HepG2 (cell line): ENCODE measurements at regions not wholly inside any gene's neighbourhood (a gene's known extent, or its start where the extent isn't known, plus 50 kb on each side); places are given as distances from the start of the nearest gene placed in this dataset.

ENCODE experiments used
- ATAC-seq: fragments of 200-7000 bp; cut with Tn5 transposase; 3 replicates; pipeline ENCODE4 v1.9.1; 2020; ENCODE audit warnings: mild to moderate bottlenecking, moderate library complexity
- BruUV-seq: library from RNA; stranded (reverse); fragments of 400-500 nt; replicated peaks from 2 replicates; lab custom pipeline; 2021; lab: Mats Ljungman, UMichigan
- CTCF ChIA-PET: fragments of 300-600 bp; formaldehyde crosslinking; extraction: SDS; loops from one replicate; lab custom pipeline; 2021; ENCODE audit warnings: low total read pairs, inconsistent platforms, low intra/inter-chr PET ratio; lab: Yijun Ruan, JAX
- POLR2A ChIA-PET: fragments of 350-600 bp; sonication (Branson Sonifier 250); formaldehyde crosslinking; loops from one replicate; lab custom pipeline; 2020; ENCODE audit warnings: antibody characterized with exemption, inconsistent platforms; lab: Yijun Ruan, JAX
- DNase-seq: peaks from one replicate; pipeline ENCODE4 v3.0.0-alpha.2; 2015; ENCODE audit warnings: low spot score
- FAIRE-seq: peaks from 3 replicates; lab custom pipeline; 2011; peaks lifted over from hg19 to GRCh38; lab: Jason Lieb, UNC
- H2AFZ ChIP-seq: one replicate; pipeline ENCODE4 v1.6.1; 2011; ENCODE audit warnings: low read length, inconsistent platforms
- H3K27ac ChIP-seq: fragments of 300-600 bp; 3 replicates; pipeline ENCODE4 v1.8.0; 2011; ENCODE audit warnings: mixed run types, mild to moderate bottlenecking, mixed read lengths, low read length, inconsistent platforms; ENCODE audit not compliant: insufficient read depth; ENCODE audit errors: extremely low read length
- H3K27me3 ChIP-seq, 2 experiments: fragments of 200-600 bp in 1 of 2; 2 replicates in 1 of 2; 3 replicates in 1 of 2; pipeline versions ENCODE4 v1.6.0 to v1.8.0; 2011; ENCODE audit warnings: low read length in 2 of 2, mild to moderate bottlenecking in 2 of 2, moderate library complexity in 2 of 2, inconsistent platforms in 1 of 2; ENCODE audit not compliant: insufficient read depth in 2 of 2, control insufficient read depth in 1 of 2
- H3K36me3 ChIP-seq, 2 experiments: fragments of 200-600 bp in 1 of 2; replicated peaks in 1 of 2; 2 replicates in 1 of 2; 3 replicates in 1 of 2; pipeline versions ENCODE4 v1.5.1 to v1.8.0; 2011; ENCODE audit warnings: low read length in 2 of 2, inconsistent platforms in 1 of 2; ENCODE audit not compliant: insufficient read depth in 2 of 2, control insufficient read depth in 1 of 2
- H3K4me1 ChIP-seq: 2 replicates; pipeline ENCODE4 v1.5.1; 2012; ENCODE audit warnings: low read length, inconsistent platforms; ENCODE audit not compliant: insufficient read depth
- H3K4me2 ChIP-seq: 2 replicates; pipeline ENCODE4 v1.6.0; 2011; ENCODE audit warnings: low read depth, low read length, inconsistent platforms
- H3K4me3 ChIP-seq, 3 experiments: fragments of 200-600 bp in 1 of 3; sonication (generic), shearing (Covaris generic) in 1 of 3; replicated peaks in 1 of 3; 2 replicates each; pipeline ENCODE4 v1.5.1; 2011 to 2016; ENCODE audit warnings: low read length in 3 of 3, inconsistent platforms in 2 of 3, low read depth in 2 of 3, mild to moderate bottlenecking in 2 of 3, control low read depth in 1 of 3, mixed read lengths in 1 of 3; ENCODE audit not compliant: insufficient read depth in 1 of 3
- H3K79me2 ChIP-seq: one replicate; pipeline ENCODE4 v1.6.1; 2011; ENCODE audit warnings: low read length, inconsistent platforms; ENCODE audit not compliant: insufficient read depth
- H3K9ac ChIP-seq: 2 replicates; pipeline ENCODE4 v1.6.0; 2011; ENCODE audit warnings: mild to moderate bottlenecking, low read depth, low read length, inconsistent platforms; ENCODE audit not compliant: insufficient read depth
- H3K9me3 ChIP-seq: 2 replicates; pipeline ENCODE4 v1.5.1; 2012; ENCODE audit warnings: mild to moderate bottlenecking, low read length
- H4K20me1 ChIP-seq: 2 replicates; pipeline ENCODE4 v1.6.0; 2011; ENCODE audit warnings: inconsistent platforms, mild to moderate bottlenecking, low read length, moderate library complexity; ENCODE audit not compliant: insufficient read depth
- DNMT3B ChIP-seq: conservative IDR thresholded peaks from 2 replicates; pipeline ENCODE4 v1.6.1; 2016; ENCODE audit warnings: missing biosample characterization, control low read depth
- HOXA5 ChIP-seq: sonication (generic); formaldehyde crosslinking; IDR thresholded peaks from 2 replicates; pipeline ENCODE4 v1.4.0; 2020; ENCODE audit warnings: missing genetic modification reagents
- KDM4B ChIP-seq: sonication (generic); formaldehyde crosslinking; IDR thresholded peaks from 2 replicates; pipeline ENCODE4 v1.4.0; 2020; ENCODE audit warnings: missing genetic modification reagents
- MZF1 ChIP-seq: sonication (generic); formaldehyde crosslinking; IDR thresholded peaks from 2 replicates; pipeline ENCODE4 v1.8.1; 2023; ENCODE audit warnings: mild to moderate bottlenecking, missing genetic modification reagents, borderline replicate concordance
- NR1H2 ChIP-seq: sonication (generic); formaldehyde crosslinking; IDR thresholded peaks from 2 replicates; pipeline ENCODE4 v1.8.1; 2022; ENCODE audit warnings: low read depth, missing genetic modification reagents, borderline replicate concordance
- NR2F6 ChIP-seq, 2 experiments: IDR thresholded peaks; 2 replicates each; pipeline ENCODE4 v1.6.1; 2016; ENCODE audit warnings: antibody characterized with exemption in 1 of 2, mild to moderate bottlenecking in 1 of 2
- RFX5 ChIP-seq: IDR thresholded peaks from 2 replicates; pipeline ENCODE4 v1.6.1; 2011; ENCODE audit warnings: low read depth, low read length, improper control_type of control experiment
- SMAD9 ChIP-seq: sonication (generic); formaldehyde crosslinking; IDR thresholded peaks from 2 replicates; pipeline ENCODE4 v1.5.1; 2020; ENCODE audit warnings: mild to moderate bottlenecking, missing genetic modification reagents
- SOX13 ChIP-seq, 3 experiments: fragments of 450-650 bp in 1 of 3; sonication (generic) in 1 of 3; formaldehyde crosslinking in 1 of 3; IDR thresholded peaks in 2 of 3; conservative IDR thresholded peaks in 1 of 3; 2 replicates each; pipeline versions ENCODE4 v1.5.0 to v1.6.1; 2016 to 2020; ENCODE audit warnings: antibody characterized with exemption in 1 of 3, mild to moderate bottlenecking in 1 of 3, missing compliant biosample characterization in 1 of 3, missing genetic modification reagents in 1 of 3, moderate library complexity in 1 of 3
- ZFP1 ChIP-seq: IDR thresholded peaks from 2 replicates; pipeline ENCODE4 v1.6.1; 2016
- ZNF234 ChIP-seq: sonication (generic); formaldehyde crosslinking; conservative IDR thresholded peaks from 2 replicates; pipeline ENCODE4 v1.5.1; 2020; ENCODE audit warnings: mild to moderate bottlenecking, missing genetic modification reagents
- ZNF484 ChIP-seq: sonication (generic); formaldehyde crosslinking; IDR thresholded peaks from 2 replicates; pipeline ENCODE4 v1.5.1; 2020; ENCODE audit warnings: mild to moderate bottlenecking, low read depth, missing genetic modification reagents, borderline replicate concordance
- ZNF570 ChIP-seq: sonication (generic); formaldehyde crosslinking; IDR thresholded peaks from 2 replicates; pipeline ENCODE4 v1.4.0; 2020; ENCODE audit warnings: mild to moderate bottlenecking, missing genetic modification reagents, borderline replicate concordance
- ZNF616 ChIP-seq: sonication (generic); formaldehyde crosslinking; IDR thresholded peaks from 2 replicates; pipeline ENCODE4 v1.5.0; 2020; ENCODE audit warnings: low read depth, mild to moderate bottlenecking, missing genetic modification reagents
- ZNF720 ChIP-seq: sonication (generic); formaldehyde crosslinking; IDR thresholded peaks from 2 replicates; pipeline ENCODE4 v1.4.0; 2020; ENCODE audit warnings: missing genetic modification reagents
- whole genome bisulfite sequencing: methylation state at CpG from one replicate; pipeline ENCODE4 v1.1.6; 2017; ENCODE audit warnings: low lambda C conversion rate; 5-methylcytosine and 5-hydroxymethylcytosine counted together
- in situ Hi-C: cut with HindIII; loops from 2 replicates; pipeline ENCODE4 v1.10.0; 2017; ENCODE audit warnings: low pct_unique_long_range_greater_than_20kb; ENCODE audit not compliant: extremely low pct_ligation_motif_present
- intact Hi-C: fragments of 100-400 bp; cut with micrococcal nuclease; formaldehyde crosslinking; loops from one replicate; pipeline ENCODE4 v1.10.0; 2022; ENCODE audit not compliant: unreplicated experiment

DNA sequence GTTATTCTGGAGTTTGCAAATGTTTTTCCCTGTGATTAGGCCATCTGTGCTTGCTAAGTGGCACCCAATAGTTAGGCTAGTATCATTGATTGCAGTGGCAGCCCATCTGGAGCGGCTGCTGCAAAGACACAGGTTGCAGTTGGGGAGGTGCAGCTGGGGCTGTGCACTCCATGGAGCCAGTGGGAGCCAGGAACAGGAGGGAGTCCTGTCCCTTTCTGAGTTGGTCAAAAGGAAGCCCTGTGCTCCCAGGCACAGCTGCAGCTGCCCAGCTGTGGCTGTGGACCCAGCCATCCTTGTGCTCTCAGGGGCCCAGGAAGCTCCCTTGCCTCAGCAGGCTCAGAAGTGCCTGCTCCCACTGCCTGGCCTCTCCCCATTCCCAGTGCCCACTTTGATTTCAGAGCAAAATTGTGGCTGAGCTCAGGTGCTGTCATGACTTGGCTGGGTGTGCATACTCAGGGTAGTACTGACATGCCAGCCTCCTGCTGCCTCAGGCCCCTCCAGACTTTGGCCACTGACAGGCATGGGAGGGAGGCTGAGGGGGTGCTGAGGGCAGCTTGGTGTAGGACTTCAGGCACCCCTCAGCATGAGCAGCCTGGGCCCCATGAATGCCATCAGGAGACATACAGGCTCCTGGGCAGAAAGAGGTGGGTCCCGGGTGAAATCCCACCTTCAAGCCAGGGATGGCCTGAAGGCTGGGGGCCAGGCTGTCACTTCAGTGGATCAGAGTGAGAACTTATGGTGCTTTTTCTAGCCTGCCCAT, 270.6 kb downstream of the PCDH20 start:
- Histone ChIP-seq H3K4me2 (no peak overlapping the region), H2AFZ (no peak overlapping the region), H3K9me3 (no peaks in the 10 kb centered on the region), H3K4me1 (no peaks in the 10 kb centered on the region), H3K36me3 (no peaks in the 10 kb centered on the region), H3K27me3 (no peaks in the 10 kb centered on the region), H3K27ac (no peak overlapping the region), H3K4me3 (no peak overlapping the region), H4K20me1 (no peaks in the 10 kb centered on the region), H3K79me2 (no peaks in the 10 kb centered on the region), H3K9ac (no peak overlapping the region)
- in situ Hi-C loops: no loop called here
- intact Hi-C loops: no loop called here
- DNase-seq: no peak
- no peak for ATAC-seq
- FAIRE-seq: no peak
- BruUV-seq: no TSS peak
- WGBS: no CpG with 5 or more reads among the region's 2 CpGs
- ChIA-PET POLR2A (no interaction called here), CTCF (no interaction called here)
- TF ChIP-seq ZNF616 (CRISPR knock-in tag): no peak
- TF ChIP-seq SMAD9 (CRISPR knock-in tag): no peak
- TF ChIP-seq ZNF484 (CRISPR knock-in tag): no peak
- no peak for TF ChIP-seq ZNF570 (CRISPR knock-in tag)
- no peak for TF ChIP-seq NR1H2
- no peak for TF ChIP-seq ZNF720 (CRISPR knock-in tag)
- no peak for TF ChIP-seq SOX13 (IDR thresholded peaks at IDR 0.05)
- TF ChIP-seq SOX13 (CRISPR knock-in tag; conservative IDR thresholded peaks at IDR 0.05 in 1 of 2, IDR thresholded peaks at IDR 0.05 in 1 of 2): no peak
- TF ChIP-seq RFX5: no peak
- TF ChIP-seq ZFP1 (CRISPR knock-in tag): no peak
- TF ChIP-seq ZNF234: no peak
- no peak for TF ChIP-seq KDM4B (CRISPR knock-in tag)
- no peak for TF ChIP-seq HOXA5 (CRISPR knock-in tag)
- no peak for TF ChIP-seq NR2F6 (IDR thresholded peaks at IDR 0.05)
- no peak for TF ChIP-seq NR2F6 (CRISPR knock-in tag; IDR thresholded peaks at IDR 0.05)
- TF ChIP-seq DNMT3B (CRISPR knock-in tag): no peak
- no peak for TF ChIP-seq MZF1
